AG04449 (cell line): ENCODE measurements at regions not wholly inside any gene's neighbourhood (a gene's known extent, or its start where the extent isn't known, plus 50 kb on each side); places are given as distances from the start of the nearest gene placed in this dataset.

Experiments used
- CTCF ChIA-PET: fragments of 350-600 bp; formaldehyde crosslinking; extraction: SDS; loops from one replicate; lab custom pipeline; 2021; ENCODE audit warnings: antibody characterized with exemption; lab: Yijun Ruan, JAX
- POLR2A ChIA-PET: fragments of 400-600, 350-600 bp; formaldehyde crosslinking; extraction: SDS; loops from one replicate; lab custom pipeline; 2020; ENCODE audit warnings: antibody characterized with exemption, inconsistent platforms; lab: Yijun Ruan, JAX
- DNase-seq: peaks from one replicate; pipeline ENCODE4 v3.0.0-alpha.2; 2010; ENCODE audit warnings: low read depth, low spot score
- H3K4me3 ChIP-seq: 2 replicates; pipeline ENCODE4 v1.5.1; 2011; ENCODE audit warnings: low read depth, mild to moderate bottlenecking, control low read depth, low read length
- CTCF ChIP-seq: IDR thresholded peaks from one replicate; pipeline ENCODE4 v1.5.1; 2011; ENCODE audit warnings: mild to moderate bottlenecking, moderate library complexity, low read length, control low read depth, inconsistent platforms; ENCODE audit not compliant: insufficient read depth; ENCODE audit errors: missing control alignments

GRCh38 chr21:17139696-17140095 lies 373.1 kb upstream of the CXADR start:
- TF ChIP-seq CTCF = no peak
- DNase-seq = no peak
- ChIA-PET POLR2A (no interaction called here), CTCF (no interaction called here)
- H3K4me3 ChIP-seq = no peak overlapping the region

GRCh38 chr21:17146426-17146825 lies 366.4 kb upstream of the CXADR start:
- POLR2A ChIA-PET = no interaction called here
- no peak for TF ChIP-seq CTCF
- H3K4me3 ChIP-seq = no peak overlapping the region
- DNase-seq = no peak
- CTCF ChIA-PET = no interaction called here

- ChIA-PET POLR2A (no interaction called here), CTCF (no interaction called here)
- no peak overlapping the region for H3K4me3 ChIP-seq
- TF ChIP-seq CTCF = no peak
- no peak for DNase-seq
Observed at GRCh38 chr21:17159697-17160096, 353.1 kb upstream of the CXADR start.

GRCh38 chr21:17185674-17186073 lies 327.2 kb upstream of the CXADR start:
- CTCF ChIA-PET = no interaction called here
- H3K4me3 ChIP-seq = no peak overlapping the region
- no peak for DNase-seq
- no peak for TF ChIP-seq CTCF
- POLR2A ChIA-PET = no interaction called here

- TF ChIP-seq CTCF = no peak
- no peak overlapping the region for H3K4me3 ChIP-seq
- ChIA-PET CTCF (no interaction called here), POLR2A (no interaction called here)
- DNase-seq = no peak
Observed at GRCh38 chr21:17189963-17190362, 322.9 kb upstream of the CXADR start.

GRCh38 chr21:17191346-17191993 lies 321.4 kb upstream of the CXADR start:
- no peak for TF ChIP-seq CTCF
- ChIA-PET POLR2A (no interaction called here), CTCF (no interaction called here)
- no peak overlapping the region for H3K4me3 ChIP-seq
- DNase-seq = no peak
